DOHH2 (cell line): ENCODE measurements at regions not wholly inside any gene's neighbourhood (a gene's known extent, or its start where the extent isn't known, plus 50 kb on each side); places are given as distances from the start of the nearest gene placed in this dataset.

ENCODE experiments used
- H3F3A ChIP-seq: fragments of 200-600 bp; sonication (generic), shearing (Covaris generic); 2 replicates; pipeline ENCODE4 v1.6.0; 2016; ENCODE audit warnings: antibody characterized with exemption, mild to moderate bottlenecking; ENCODE audit not compliant: control insufficient read depth, insufficient read depth
- H3K27ac ChIP-seq: fragments of 200-600 bp; sonication (generic); 2 replicates; pipeline ENCODE4 v1.5.1; 2014; ENCODE audit warnings: low read depth, mild to moderate bottlenecking, low read length, moderate library complexity
- H3K27me3 ChIP-seq: fragments of 200-600 bp; sonication (generic); 2 replicates; pipeline ENCODE4 v1.6.1; 2014; ENCODE audit warnings: mild to moderate bottlenecking, low read length, mixed read lengths; ENCODE audit not compliant: control insufficient read depth
- H3K36me3 ChIP-seq: fragments of 200-600 bp; sonication (generic); 2 replicates; pipeline ENCODE4 v1.6.1; 2014; ENCODE audit warnings: mild to moderate bottlenecking, low read length, moderate library complexity, mixed read lengths; ENCODE audit not compliant: control insufficient read depth
- H3K4me1 ChIP-seq: fragments of 200-600 bp; sonication (generic); 2 replicates; pipeline ENCODE4 v1.6.1; 2014; ENCODE audit warnings: mild to moderate bottlenecking, low read length, mixed read lengths; ENCODE audit not compliant: control insufficient read depth
- H3K4me2 ChIP-seq: fragments of 200-600 bp; sonication (generic); 2 replicates; pipeline ENCODE4 v1.6.0; 2014; ENCODE audit warnings: mild to moderate bottlenecking, low read length, moderate library complexity
- H3K4me3 ChIP-seq: fragments of 200-600 bp; sonication (generic); 2 replicates; pipeline ENCODE4 v1.5.1; 2014; ENCODE audit warnings: mild to moderate bottlenecking, low read length, mixed read lengths
- H3K79me2 ChIP-seq: fragments of 200-600 bp; sonication (generic); 2 replicates; pipeline ENCODE4 v1.6.1; 2014; ENCODE audit warnings: mild to moderate bottlenecking, low read length, mixed read lengths; ENCODE audit not compliant: control insufficient read depth
- H3K9me2 ChIP-seq: fragments of 200-600 bp; sonication (generic); replicated peaks from 2 replicates; pipeline ENCODE4 v1.6.1; 2014; ENCODE audit warnings: mild to moderate bottlenecking, low read length, mixed read lengths; ENCODE audit not compliant: control insufficient read depth
- H3K9me3 ChIP-seq: fragments of 200-600 bp; sonication (generic); 2 replicates; pipeline ENCODE4 v1.6.1; 2014; ENCODE audit warnings: antibody characterized with exemption, low read length, mixed read lengths; ENCODE audit not compliant: control insufficient read depth, insufficient read depth
- H4K20me1 ChIP-seq: fragments of 200-600 bp; sonication (generic); 2 replicates; pipeline ENCODE4 v1.6.0; 2014; ENCODE audit warnings: low read depth, mild to moderate bottlenecking, antibody characterized with exemption, low read length, moderate library complexity; ENCODE audit not compliant: control insufficient read depth, insufficient read depth
- EZH2phosphoT487 ChIP-seq: fragments of 200-600 bp; sonication (generic); IDR thresholded peaks from 2 replicates; pipeline ENCODE4 v1.6.1; 2017; ENCODE audit warnings: borderline replicate concordance, mild to moderate bottlenecking, antibody characterized with exemption, low read length, moderate library complexity, mixed read lengths
- TF ChIP-seq, protein P1 (sequence below): fragments of 200-600 bp; sonication (generic); IDR thresholded peaks from one replicate; pipeline ENCODE4 v1.5.1; 2014; ENCODE audit warnings: antibody characterized with exemption, mild to moderate bottlenecking, low read depth, low read length; ENCODE audit not compliant: poor library complexity, severe bottlenecking

DNA sequence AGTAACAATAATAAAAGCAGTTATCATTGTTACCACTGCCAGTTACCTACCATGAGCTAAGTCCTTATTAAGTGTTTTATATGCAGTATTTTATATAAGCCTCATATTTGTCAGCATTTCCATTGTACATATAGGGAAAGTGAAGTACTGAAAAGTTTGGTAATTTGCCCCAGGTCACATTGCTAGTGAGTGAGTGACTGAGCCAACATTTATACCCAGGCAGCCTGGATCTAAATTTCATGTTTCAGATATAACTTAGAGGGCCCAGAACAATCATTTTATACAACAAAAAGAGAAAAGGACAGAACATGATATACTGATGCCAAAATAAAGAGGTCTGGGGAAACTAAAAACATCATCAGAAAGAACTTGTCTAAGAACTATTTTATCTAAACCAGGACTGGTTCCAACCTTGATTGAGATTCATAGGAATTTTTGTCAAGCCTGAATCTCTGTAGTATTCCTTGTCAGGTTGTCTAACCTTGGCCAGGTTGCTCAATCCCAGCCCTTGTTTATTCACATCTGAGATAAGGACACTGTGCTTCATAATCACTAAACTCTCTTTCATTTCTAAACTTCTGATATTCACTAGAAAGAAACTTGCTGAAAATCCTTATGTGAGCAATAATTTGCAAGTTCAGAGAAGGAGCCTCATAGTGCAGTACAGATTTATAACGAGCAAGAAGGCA is 308.2 kb downstream of the IPMK start:
- no peak overlapping the region for H3K27ac ChIP-seq
- H3K4me1 ChIP-seq = no peaks in the 10 kb centered on the region
- TF ChIP-seq, protein P1, sequence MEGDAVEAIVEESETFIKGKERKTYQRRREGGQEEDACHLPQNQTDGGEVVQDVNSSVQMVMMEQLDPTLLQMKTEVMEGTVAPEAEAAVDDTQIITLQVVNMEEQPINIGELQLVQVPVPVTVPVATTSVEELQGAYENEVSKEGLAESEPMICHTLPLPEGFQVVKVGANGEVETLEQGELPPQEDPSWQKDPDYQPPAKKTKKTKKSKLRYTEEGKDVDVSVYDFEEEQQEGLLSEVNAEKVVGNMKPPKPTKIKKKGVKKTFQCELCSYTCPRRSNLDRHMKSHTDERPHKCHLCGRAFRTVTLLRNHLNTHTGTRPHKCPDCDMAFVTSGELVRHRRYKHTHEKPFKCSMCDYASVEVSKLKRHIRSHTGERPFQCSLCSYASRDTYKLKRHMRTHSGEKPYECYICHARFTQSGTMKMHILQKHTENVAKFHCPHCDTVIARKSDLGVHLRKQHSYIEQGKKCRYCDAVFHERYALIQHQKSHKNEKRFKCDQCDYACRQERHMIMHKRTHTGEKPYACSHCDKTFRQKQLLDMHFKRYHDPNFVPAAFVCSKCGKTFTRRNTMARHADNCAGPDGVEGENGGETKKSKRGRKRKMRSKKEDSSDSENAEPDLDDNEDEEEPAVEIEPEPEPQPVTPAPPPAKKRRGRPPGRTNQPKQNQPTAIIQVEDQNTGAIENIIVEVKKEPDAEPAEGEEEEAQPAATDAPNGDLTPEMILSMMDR = no peak
- no peaks in the 10 kb centered on the region for H3K9me3 ChIP-seq
- H3K4me2 ChIP-seq = no peak overlapping the region
- H3K36me3 ChIP-seq = no peaks in the 10 kb centered on the region
- H3K79me2 ChIP-seq = no peaks in the 10 kb centered on the region
- H4K20me1 ChIP-seq = no peaks in the 10 kb centered on the region
- H3K27me3 ChIP-seq = no peaks in the 10 kb centered on the region
- no peak overlapping the region for H3K4me3 ChIP-seq
- H3F3A ChIP-seq = no peaks in the 10 kb centered on the region
- no peaks in the 10 kb centered on the region for H3K9me2 ChIP-seq

DNA sequence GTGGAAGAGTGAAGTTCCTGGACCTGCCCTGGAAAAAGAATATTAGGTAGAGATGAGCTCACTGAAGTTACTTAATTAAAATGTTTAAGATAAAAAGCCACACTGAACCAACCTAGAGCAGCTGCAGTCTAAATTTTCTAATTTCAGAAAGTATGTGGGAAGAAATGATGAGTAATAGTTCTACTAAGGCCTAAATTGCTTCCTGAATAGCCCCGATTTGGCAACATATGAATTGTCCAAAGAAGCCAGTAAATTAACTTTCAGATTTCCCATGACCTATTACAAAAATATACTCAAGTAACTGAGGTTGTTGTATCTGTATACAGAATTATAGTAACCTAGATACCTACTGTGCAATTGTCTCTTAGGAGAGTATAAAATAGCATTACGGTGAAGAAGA is 312.6 kb downstream of the IPMK start:
- Histone ChIP-seq H3K27me3 (no peaks in the 10 kb centered on the region), H3K4me2 (no peak overlapping the region), H3F3A (no peaks in the 10 kb centered on the region), H3K36me3 (no peaks in the 10 kb centered on the region), H3K9me2 (no peaks in the 10 kb centered on the region), H3K27ac (no peak overlapping the region), H3K9me3 (no peaks in the 10 kb centered on the region), H3K4me3 (no peak overlapping the region), H3K4me1 (no peaks in the 10 kb centered on the region), H3K79me2 (no peaks in the 10 kb centered on the region), H4K20me1 (no peaks in the 10 kb centered on the region)
- no peak for TF ChIP-seq EZH2phosphoT487
- TF ChIP-seq, protein P1 = no peak

DNA sequence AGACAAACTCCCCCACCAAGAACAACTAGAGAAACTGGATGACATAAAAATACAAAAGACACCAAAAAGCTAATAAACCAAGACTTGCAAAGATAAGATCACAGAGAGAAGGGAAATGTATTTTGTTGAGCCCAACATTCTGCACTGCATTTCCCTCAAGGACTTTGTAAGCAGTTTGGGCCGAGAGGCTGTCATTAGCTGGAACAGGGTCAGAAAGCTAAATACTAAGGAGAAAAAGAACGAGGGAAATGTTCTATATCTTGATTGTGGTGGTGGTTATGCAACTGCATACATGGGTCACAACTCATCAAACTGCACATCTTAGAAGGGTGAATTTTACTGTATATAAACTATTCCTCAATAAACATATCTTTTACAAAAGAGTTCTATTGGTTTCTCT is 315.0 kb downstream of the IPMK start:
- H3K27ac ChIP-seq = no peak overlapping the region
- no peak overlapping the region for H3K4me2 ChIP-seq
- no peaks in the 10 kb centered on the region for H3F3A ChIP-seq
- H3K9me2 ChIP-seq = no peaks in the 10 kb centered on the region
- no peaks in the 10 kb centered on the region for H3K36me3 ChIP-seq
- TF ChIP-seq EZH2phosphoT487 = no peak
- TF ChIP-seq, protein P1 = no peak
- no peaks in the 10 kb centered on the region for H3K9me3 ChIP-seq
- no peaks in the 10 kb centered on the region for H3K79me2 ChIP-seq
- H3K4me3 ChIP-seq = no peak overlapping the region
- H3K27me3 ChIP-seq = no peaks in the 10 kb centered on the region
- H4K20me1 ChIP-seq = no peaks in the 10 kb centered on the region
- no peaks in the 10 kb centered on the region for H3K4me1 ChIP-seq
